ENCODE measurements at regions not wholly inside any gene's neighbourhood (a gene's known extent, or its start where the extent isn't known, plus 50 kb on each side); places are given as distances from the start of the nearest gene placed in this dataset.
"Not testable (repeated sequence)": the region's sequence is repeated elsewhere in the genome, so short reads cannot be mapped to it uniquely, and the experiment has no call there.

DNA sequence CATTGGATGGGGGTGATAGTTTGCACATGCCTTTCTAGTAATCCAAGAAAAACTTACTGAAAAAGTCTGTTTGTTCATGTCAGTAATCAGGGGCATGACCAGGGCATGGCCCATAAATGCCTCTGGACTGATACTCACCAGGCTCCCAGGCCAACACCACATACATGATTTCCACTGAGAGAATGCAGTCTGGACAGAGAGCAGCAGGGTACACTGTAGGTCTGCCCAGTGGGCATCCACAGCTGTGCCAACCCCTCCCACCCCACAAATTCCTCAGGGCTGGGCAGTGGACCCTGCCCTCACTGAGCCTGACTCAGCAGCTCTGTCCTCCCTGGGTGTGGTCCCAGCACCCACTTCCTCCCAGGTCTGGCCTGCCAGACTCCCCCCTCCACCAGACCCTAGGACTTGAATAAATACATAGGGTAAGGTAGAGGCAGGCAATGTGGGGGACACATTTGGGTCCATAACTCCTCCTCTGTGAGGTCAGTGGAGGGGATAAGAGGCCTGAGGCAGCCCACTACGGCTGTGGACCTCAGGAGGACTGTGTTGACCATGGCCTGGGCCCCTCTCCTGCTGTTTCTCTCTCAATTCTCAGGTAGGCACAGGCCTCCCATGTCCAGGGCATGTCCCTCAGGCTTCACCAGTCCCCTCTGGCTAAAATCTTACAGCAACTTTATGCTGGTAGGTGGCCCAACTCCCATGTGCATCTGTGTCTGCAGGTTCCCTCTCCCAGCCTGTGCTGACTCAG lies 92.2 kb upstream of the TOP3B start:
- FAIRE-seq = no peak

- FAIRE-seq = no peak
These were observed 91.4 kb upstream of the TOP3B start for GRCh38 chr22:22073769-22074561.

GRCh38 chr22:22072169-22072836 lies 89.7 kb upstream of the TOP3B start:
- no peak for FAIRE-seq

- no peak for FAIRE-seq
These were observed 88.9 kb upstream of the TOP3B start for GRCh38 chr22:22071455-22071854.

DNA sequence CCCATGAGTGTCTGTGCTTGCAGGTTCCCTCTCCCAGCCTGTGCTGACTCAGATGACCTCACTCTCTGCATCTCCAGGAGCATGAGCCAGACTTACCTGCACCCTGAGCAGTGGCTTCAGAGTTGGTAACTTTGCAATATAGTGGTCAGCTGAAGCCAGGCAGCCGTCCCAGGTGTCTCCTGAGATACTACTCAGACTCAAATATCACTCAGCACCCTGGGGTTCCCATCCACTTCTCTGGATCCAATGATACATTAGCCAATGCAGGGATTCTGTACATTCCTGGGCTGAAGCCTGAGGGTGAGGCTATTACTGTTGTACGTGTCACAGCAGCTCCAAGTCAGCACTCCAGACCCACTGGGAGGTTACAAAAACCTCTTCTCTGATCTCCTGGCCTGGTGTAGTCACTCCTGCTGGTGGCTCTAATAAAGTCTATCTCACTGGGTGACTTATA lies 87.8 kb upstream of the TOP3B start:
- FAIRE-seq = no peak

GRCh38 chr22:22069450-22070370 lies 87.1 kb upstream of the TOP3B start:
- FAIRE-seq = no peak

DNA sequence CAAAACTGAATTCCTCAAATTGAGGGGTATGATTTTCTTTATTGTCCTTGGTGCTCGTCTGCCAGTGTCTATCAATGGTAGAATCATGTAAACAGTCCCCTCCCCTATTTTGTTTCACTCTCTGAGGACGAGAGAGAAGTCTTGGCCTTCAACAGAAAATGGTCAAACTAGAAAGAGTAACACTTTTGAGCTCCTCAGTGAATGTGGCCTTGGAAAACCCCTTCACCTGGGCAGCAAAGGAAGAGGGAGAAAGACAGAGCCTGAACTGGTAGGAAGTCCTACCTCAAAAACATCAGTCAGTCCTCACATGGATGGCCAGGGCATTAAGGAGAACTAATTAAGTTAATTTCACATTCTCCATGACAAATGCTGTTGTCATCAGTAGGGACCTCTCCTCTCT lies 86.1 kb upstream of the TOP3B start:
- no peak for FAIRE-seq

DNA sequence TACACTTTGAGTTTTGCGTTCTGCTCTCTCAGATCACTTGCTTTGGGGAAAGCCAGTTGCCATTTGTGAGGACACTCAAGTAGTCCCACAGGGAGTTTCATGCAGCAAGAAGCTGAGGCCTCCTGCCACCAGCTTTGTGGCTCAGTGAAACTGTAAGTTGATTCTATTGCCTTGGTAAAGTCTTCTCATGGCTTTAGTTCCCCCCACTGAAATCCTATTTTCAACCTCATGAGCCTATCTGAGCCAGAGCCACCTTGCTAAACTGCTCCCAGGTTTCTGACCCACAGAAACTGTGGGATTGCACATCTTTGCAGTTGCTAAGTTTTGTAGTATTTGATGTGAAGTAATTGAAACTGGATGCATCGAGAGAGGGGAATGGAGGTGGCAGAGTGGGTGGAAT lies 85.4 kb upstream of the TOP3B start:
- FAIRE-seq = no peak

- no peak for FAIRE-seq
These were observed 84.6 kb upstream of the TOP3B start for GRCh38 chr22:22067192-22067591.

- no peak for FAIRE-seq
These were observed 82.0 kb upstream of the TOP3B start for GRCh38 chr22:22064580-22064979.

DNA sequence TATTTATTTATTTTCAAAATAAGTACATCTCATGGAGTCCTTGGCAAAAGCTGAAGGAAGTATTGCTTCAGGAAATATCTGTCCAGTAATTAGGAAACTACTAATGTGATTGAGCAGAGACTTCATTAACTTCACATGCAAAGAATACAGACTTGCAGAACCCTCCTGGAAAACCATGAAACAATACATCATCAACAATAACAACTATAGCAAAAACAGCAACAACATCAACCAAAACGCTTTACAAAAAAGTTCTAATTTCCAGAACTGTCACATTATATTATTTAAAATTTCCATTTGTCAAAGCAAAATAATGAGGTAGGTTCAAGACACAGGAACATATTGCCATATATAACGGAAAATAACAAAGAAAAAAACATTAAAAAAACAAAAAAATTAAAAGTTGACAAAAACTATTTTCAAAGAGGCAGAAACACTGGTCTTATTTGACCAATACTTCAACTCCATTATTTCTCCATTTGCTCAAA lies 79.8 kb upstream of the TOP3B start:
- FAIRE-seq = no peak

GRCh38 chr22:22061085-22062077 lies 78.8 kb upstream of the TOP3B start:
- FAIRE-seq = no peak

- FAIRE-seq = no peak
These were observed 77.9 kb upstream of the TOP3B start for GRCh38 chr22:22060200-22061084.

- no peak for FAIRE-seq
These were observed 76.9 kb upstream of the TOP3B start for GRCh38 chr22:22059291-22060002.

- FAIRE-seq = no peak
These were observed 76.2 kb upstream of the TOP3B start for GRCh38 chr22:22058633-22059290.

DNA sequence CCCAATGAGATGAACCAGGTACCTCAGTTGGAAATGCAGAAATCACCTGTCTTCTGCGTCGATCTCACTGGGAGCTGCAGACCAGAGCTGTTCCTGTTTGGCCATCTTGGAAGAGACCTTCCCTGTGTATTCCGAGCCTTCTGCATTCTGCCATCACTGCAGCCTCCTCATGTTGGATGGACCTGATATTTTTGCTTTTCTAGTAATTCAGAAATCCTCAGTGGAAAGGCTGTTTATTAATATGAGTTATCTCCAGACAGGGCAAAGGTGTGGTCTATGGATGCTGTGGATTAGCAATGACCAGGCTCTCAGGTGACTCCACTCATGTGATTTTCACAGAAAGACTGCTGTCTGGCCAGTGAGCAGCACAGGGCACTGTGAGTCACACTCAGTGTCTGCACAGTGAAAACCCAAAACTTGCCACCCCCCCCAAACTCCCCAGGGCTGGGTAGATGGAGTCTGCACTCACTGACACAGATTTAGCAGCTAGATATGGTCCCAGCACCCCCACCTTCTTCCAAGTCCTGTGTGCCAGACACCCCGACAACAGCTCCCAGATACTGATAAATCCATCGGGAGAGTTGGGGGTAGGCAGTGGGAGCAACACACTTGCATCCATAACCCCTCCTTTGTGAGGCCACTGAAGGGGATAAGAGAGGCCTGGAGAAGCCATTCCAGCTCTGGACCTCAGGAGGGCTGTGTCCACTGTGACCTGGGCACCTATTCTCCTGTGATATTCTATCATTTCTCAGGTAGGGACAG lies 75.2 kb upstream of the TOP3B start:
- no peak for FAIRE-seq

GRCh38 chr22:22056809-22057594 lies 74.4 kb upstream of the TOP3B start:
- not testable (repeated sequence) for FAIRE-seq

Data from TTC549 (cell line).